ENCODE measurements at regions not wholly inside any gene's neighbourhood (a gene's known extent, or its start where the extent isn't known, plus 50 kb on each side); places are given as distances from the start of the nearest gene placed in this dataset.
"Not testable (repeated sequence)": the region's sequence is repeated elsewhere in the genome, so short reads cannot be mapped to it uniquely, and the experiment has no call there.

- H3K4me3 ChIP-seq (ENCODE audit: low read length in 2 of 2), result no peak overlapping the region
- H3K4me1 ChIP-seq (ENCODE audit: control insufficient read depth in 2 of 2, insufficient read depth in 2 of 2, low read length in 2 of 2), result peaks cover 5 to 13% of the 10 kb centered on the region in 2 donors
- peak in 1 of 9 donors; percentile 22 for DNase-seq (ENCODE audit: low read depth in 6 of 9, low spot score in 9 of 9)
- H3K27me3 ChIP-seq (ENCODE audit: control insufficient read depth in 2 of 2, insufficient read depth in 1 of 2, low read length in 1 of 2), result no peaks in the 10 kb centered on the region
- no peaks in the 10 kb centered on the region for H3K36me3 ChIP-seq (ENCODE audit: control insufficient read depth in 2 of 2, insufficient read depth in 2 of 2, low read length in 1 of 2)
- no peaks in the 10 kb centered on the region for H3K9me3 ChIP-seq (ENCODE audit: control insufficient read depth in 2 of 2, insufficient read depth in 1 of 2, low read length in 1 of 2)
- WGBS, result 53% methylated on average over 1 of the region's 1 CpG
- H3K27ac ChIP-seq (ENCODE audit: low read depth in 1 of 2, low read length in 1 of 2), result no peak overlapping the region
These were observed 550.4 kb upstream of the ARPP21 start for GRCh38 chr3:35088943-35089342.

- Histone ChIP-seq H3K9me3 (ENCODE audit: control insufficient read depth in 2 of 2, insufficient read depth in 1 of 2, low read length in 1 of 2) (no peaks in the 10 kb centered on the region), H3K4me1 (ENCODE audit: control insufficient read depth in 2 of 2, insufficient read depth in 2 of 2, low read length in 2 of 2) (no peaks in the 10 kb centered on the region), H3K36me3 (ENCODE audit: control insufficient read depth in 2 of 2, insufficient read depth in 2 of 2, low read length in 1 of 2) (no peaks in the 10 kb centered on the region), H3K27ac (ENCODE audit: low read depth in 1 of 2, low read length in 1 of 2) (no peak overlapping the region), H3K4me3 (ENCODE audit: low read length in 2 of 2) (no peak overlapping the region), H3K27me3 (ENCODE audit: control insufficient read depth in 2 of 2, insufficient read depth in 1 of 2, low read length in 1 of 2) (no peaks in the 10 kb centered on the region)
- WGBS, result 98% methylated on average over 3 of the region's 3 CpGs
- no peak for DNase-seq (ENCODE audit: low read depth in 6 of 9, low spot score in 9 of 9)
These were observed 524.6 kb upstream of the ARPP21 start for GRCh38 chr3:35114686-35115085.

- H3K27me3 ChIP-seq (ENCODE audit: control insufficient read depth in 2 of 2, insufficient read depth in 1 of 2, low read length in 1 of 2), result no peaks in the 10 kb centered on the region
These were observed 519.3 kb upstream of the ARPP21 start for GRCh38 chr3:35120026-35120425.

DNA sequence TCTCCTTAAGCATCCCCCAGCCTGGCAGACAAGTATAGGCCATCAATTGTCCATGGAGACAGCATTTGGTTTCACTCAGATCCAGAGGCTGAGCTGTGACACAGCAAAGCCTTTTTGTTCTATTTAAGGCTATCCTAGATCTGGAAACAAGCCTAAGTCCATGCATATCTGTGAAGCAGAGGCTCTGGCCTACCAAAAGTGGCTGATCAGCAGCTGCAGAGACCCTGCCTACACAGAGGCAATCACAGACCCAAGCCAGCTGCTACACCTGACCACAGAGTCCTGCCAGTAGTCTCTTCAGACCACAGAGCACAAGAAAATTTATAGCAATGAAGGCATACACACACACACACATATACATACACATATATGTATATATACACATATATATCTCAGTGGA is 501.7 kb upstream of the ARPP21 start:
- Histone ChIP-seq H3K9me3 (ENCODE audit: control insufficient read depth in 2 of 2, insufficient read depth in 1 of 2, low read length in 1 of 2) (peaks cover 0 to 7% of the 10 kb centered on the region in 2 donors), H3K27me3 (ENCODE audit: control insufficient read depth in 2 of 2, insufficient read depth in 1 of 2, low read length in 1 of 2) (no peaks in the 10 kb centered on the region), H3K4me3 (ENCODE audit: low read length in 2 of 2) (no peak overlapping the region), H3K4me1 (ENCODE audit: control insufficient read depth in 2 of 2, insufficient read depth in 2 of 2, low read length in 2 of 2) (no peaks in the 10 kb centered on the region), H3K36me3 (ENCODE audit: control insufficient read depth in 2 of 2, insufficient read depth in 2 of 2, low read length in 1 of 2) (no peaks in the 10 kb centered on the region), H3K27ac (ENCODE audit: low read depth in 1 of 2, low read length in 1 of 2) (no peak overlapping the region)
- DNase-seq (ENCODE audit: low read depth in 6 of 9, low spot score in 9 of 9), result peak in 3 of 9 donors; percentile 4 to 30 (median 11)

More at GRCh38 chr3:35120026-35120425, 519.3 kb upstream of the ARPP21 start:
- Histone ChIP-seq H3K4me1 (ENCODE audit: control insufficient read depth in 2 of 2, insufficient read depth in 2 of 2, low read length in 2 of 2) (no peaks in the 10 kb centered on the region), H3K4me3 (ENCODE audit: low read length in 2 of 2) (no peak overlapping the region), H3K27ac (ENCODE audit: low read depth in 1 of 2, low read length in 1 of 2) (no peak overlapping the region), H3K36me3 (ENCODE audit: control insufficient read depth in 2 of 2, insufficient read depth in 2 of 2, low read length in 1 of 2) (no peaks in the 10 kb centered on the region), H3K9me3 (ENCODE audit: control insufficient read depth in 2 of 2, insufficient read depth in 1 of 2, low read length in 1 of 2) (no peaks in the 10 kb centered on the region)
- DNase-seq (ENCODE audit: low read depth in 6 of 9, low spot score in 9 of 9), result no peak

DNA sequence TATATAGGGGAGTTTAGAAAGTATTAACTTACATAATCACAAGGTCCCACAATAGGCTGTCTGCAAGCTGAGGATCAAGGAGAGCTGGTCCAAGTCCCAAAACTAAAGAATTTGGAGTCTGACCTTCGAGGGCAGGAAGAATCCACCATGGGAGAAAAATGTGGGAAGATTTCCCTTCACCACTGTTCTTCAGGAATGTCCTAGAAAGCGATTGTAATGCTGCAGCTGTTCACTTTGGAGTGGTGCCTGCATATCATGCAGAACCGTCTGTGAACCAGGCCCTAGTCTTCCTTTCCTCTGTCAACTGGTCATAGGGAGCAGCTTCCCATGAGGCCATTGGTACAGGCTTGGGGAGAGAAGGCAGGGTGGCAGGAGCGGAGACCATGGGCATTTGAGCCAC is 497.9 kb upstream of the ARPP21 start:
- Histone ChIP-seq H3K27me3 (ENCODE audit: control insufficient read depth in 2 of 2, insufficient read depth in 1 of 2, low read length in 1 of 2) (no peaks in the 10 kb centered on the region), H3K4me3 (ENCODE audit: low read length in 2 of 2) (no peak overlapping the region), H3K9me3 (ENCODE audit: control insufficient read depth in 2 of 2, insufficient read depth in 1 of 2, low read length in 1 of 2) (peaks cover 0 to 3% of the 10 kb centered on the region in 2 donors), H3K27ac (ENCODE audit: low read depth in 1 of 2, low read length in 1 of 2) (no peak overlapping the region), H3K4me1 (ENCODE audit: control insufficient read depth in 2 of 2, insufficient read depth in 2 of 2, low read length in 2 of 2) (no peaks in the 10 kb centered on the region), H3K36me3 (ENCODE audit: control insufficient read depth in 2 of 2, insufficient read depth in 2 of 2, low read length in 1 of 2) (no peaks in the 10 kb centered on the region)
- WGBS, result 89% methylated on average over 4 of the region's 4 CpGs
- no peak for DNase-seq (ENCODE audit: low read depth in 6 of 9, low spot score in 9 of 9)

DNA sequence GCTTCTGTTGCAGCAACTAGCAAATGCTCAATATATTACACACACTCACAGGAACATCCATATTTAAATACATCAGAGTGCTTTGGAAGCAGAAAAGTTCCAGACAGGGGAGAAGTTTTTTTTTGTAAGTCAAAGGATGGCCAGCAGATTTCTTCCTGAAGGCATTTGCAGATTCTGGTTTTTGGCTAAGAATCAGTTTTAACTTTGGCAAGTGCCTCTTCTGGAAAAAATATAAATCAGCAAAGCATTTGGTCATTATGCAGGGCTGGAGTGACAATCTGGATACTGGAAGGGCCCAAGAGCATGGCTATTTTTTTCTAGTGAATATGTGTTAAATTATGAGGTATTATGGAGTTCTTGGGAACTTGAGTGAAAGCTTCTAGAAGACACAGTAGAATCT is 495.3 kb upstream of the ARPP21 start:
- DNase-seq (ENCODE audit: low read depth in 6 of 9, low spot score in 9 of 9), result no peak
- H3K27me3 ChIP-seq (ENCODE audit: control insufficient read depth in 2 of 2, insufficient read depth in 1 of 2, low read length in 1 of 2), result no peaks in the 10 kb centered on the region
- H3K4me1 ChIP-seq (ENCODE audit: control insufficient read depth in 2 of 2, insufficient read depth in 2 of 2, low read length in 2 of 2), result no peaks in the 10 kb centered on the region
- H3K4me3 ChIP-seq (ENCODE audit: low read length in 2 of 2), result no peak overlapping the region
- H3K9me3 ChIP-seq (ENCODE audit: control insufficient read depth in 2 of 2, insufficient read depth in 1 of 2, low read length in 1 of 2), result peaks cover 0 to 3% of the 10 kb centered on the region in 2 donors
- no peaks in the 10 kb centered on the region for H3K36me3 ChIP-seq (ENCODE audit: control insufficient read depth in 2 of 2, insufficient read depth in 2 of 2, low read length in 1 of 2)
- no peak overlapping the region for H3K27ac ChIP-seq (ENCODE audit: low read depth in 1 of 2, low read length in 1 of 2)

DNA sequence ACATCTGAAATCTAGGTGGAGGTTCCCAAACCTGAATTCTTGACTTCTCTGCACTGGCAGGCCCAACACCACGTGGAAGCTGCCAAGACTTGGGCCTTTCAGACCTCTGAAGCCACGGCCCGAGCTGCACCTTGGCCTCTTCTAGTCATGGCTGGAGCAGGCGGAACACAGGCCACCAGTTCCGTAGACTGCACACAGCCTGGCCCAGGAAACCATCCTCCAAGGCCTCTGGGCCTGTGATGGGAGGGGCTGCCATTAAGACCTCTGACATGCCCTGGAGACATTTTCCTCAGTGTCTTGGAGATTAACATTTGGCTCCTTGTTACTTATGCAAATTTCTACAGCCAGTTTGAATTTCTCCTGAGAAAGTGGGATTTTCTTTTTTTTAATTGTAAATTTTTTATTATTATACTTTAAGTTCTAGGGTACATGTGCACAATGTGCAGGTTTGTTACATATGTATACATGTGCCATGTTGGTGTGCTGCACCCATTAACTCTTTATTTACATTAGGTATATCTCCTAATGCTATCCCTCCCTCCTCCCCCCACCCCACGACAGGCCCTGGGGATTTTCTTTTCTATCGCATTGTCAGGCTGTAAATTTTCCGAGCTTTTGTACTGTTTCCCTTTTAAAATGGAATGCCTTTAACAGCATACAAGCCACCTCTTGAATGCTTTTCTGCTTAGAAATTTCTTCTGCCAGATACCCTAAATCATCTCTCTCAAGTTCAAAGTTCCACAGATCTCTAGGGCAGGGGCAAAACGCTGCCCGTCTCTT is 492.9 kb upstream of the ARPP21 start:
- DNase-seq (ENCODE audit: low read depth in 6 of 9, low spot score in 9 of 9); H3K27ac ChIP-seq (ENCODE audit: low read depth in 1 of 2, low read length in 1 of 2); H3K36me3 ChIP-seq (ENCODE audit: control insufficient read depth in 2 of 2, insufficient read depth in 2 of 2, low read length in 1 of 2); H3K4me3 ChIP-seq (ENCODE audit: low read length in 2 of 2); H3K27me3 ChIP-seq (ENCODE audit: control insufficient read depth in 2 of 2, insufficient read depth in 1 of 2, low read length in 1 of 2); H3K4me1 ChIP-seq (ENCODE audit: control insufficient read depth in 2 of 2, insufficient read depth in 2 of 2, low read length in 2 of 2); H3K9me3 ChIP-seq (ENCODE audit: control insufficient read depth in 2 of 2, insufficient read depth in 1 of 2, low read length in 1 of 2): not testable (repeated sequence)
- 90% methylated on average over 10 of the region's 10 CpGs for WGBS

- no peak overlapping the region for H3K27ac ChIP-seq (ENCODE audit: low read depth in 1 of 2, low read length in 1 of 2)
- 80% methylated on average over 2 of the region's 2 CpGs for WGBS
- no peaks in the 10 kb centered on the region for H3K4me1 ChIP-seq (ENCODE audit: control insufficient read depth in 2 of 2, insufficient read depth in 2 of 2, low read length in 2 of 2)
- DNase-seq (ENCODE audit: low read depth in 6 of 9, low spot score in 9 of 9), result no peak
- H3K27me3 ChIP-seq (ENCODE audit: control insufficient read depth in 2 of 2, insufficient read depth in 1 of 2, low read length in 1 of 2), result no peaks in the 10 kb centered on the region
- H3K36me3 ChIP-seq (ENCODE audit: control insufficient read depth in 2 of 2, insufficient read depth in 2 of 2, low read length in 1 of 2), result no peaks in the 10 kb centered on the region
- H3K9me3 ChIP-seq (ENCODE audit: control insufficient read depth in 2 of 2, insufficient read depth in 1 of 2, low read length in 1 of 2), result peaks cover 5 to 13% of the 10 kb centered on the region in 2 donors
- H3K4me3 ChIP-seq (ENCODE audit: low read length in 2 of 2), result no peak overlapping the region
These were observed 455.2 kb upstream of the ARPP21 start for GRCh38 chr3:35183927-35184675.

- H3K27ac ChIP-seq (ENCODE audit: low read depth in 1 of 2, low read length in 1 of 2), result no peak overlapping the region
- 92% methylated on average over 2 of the region's 2 CpGs for WGBS
- H3K4me3 ChIP-seq (ENCODE audit: low read length in 2 of 2), result no peak overlapping the region
- DNase-seq (ENCODE audit: low read depth in 6 of 9, low spot score in 9 of 9), result no peak
- H3K4me1 ChIP-seq (ENCODE audit: control insufficient read depth in 2 of 2, insufficient read depth in 2 of 2, low read length in 2 of 2), result no peaks in the 10 kb centered on the region
- no peaks in the 10 kb centered on the region for H3K36me3 ChIP-seq (ENCODE audit: control insufficient read depth in 2 of 2, insufficient read depth in 2 of 2, low read length in 1 of 2)
- peaks cover 5 to 13% of the 10 kb centered on the region in 2 donors for H3K9me3 ChIP-seq (ENCODE audit: control insufficient read depth in 2 of 2, insufficient read depth in 1 of 2, low read length in 1 of 2)
- H3K27me3 ChIP-seq (ENCODE audit: control insufficient read depth in 2 of 2, insufficient read depth in 1 of 2, low read length in 1 of 2), result no peaks in the 10 kb centered on the region
These were observed 454.6 kb upstream of the ARPP21 start for GRCh38 chr3:35184775-35185174.
